ENCODE measurements at regions not wholly inside any gene's neighbourhood (a gene's known extent, or its start where the extent isn't known, plus 50 kb on each side); places are given as distances from the start of the nearest gene placed in this dataset.
"Not testable (repeated sequence)": the region's sequence is repeated elsewhere in the genome, so short reads cannot be mapped to it uniquely, and the experiment has no call there.

DNA sequence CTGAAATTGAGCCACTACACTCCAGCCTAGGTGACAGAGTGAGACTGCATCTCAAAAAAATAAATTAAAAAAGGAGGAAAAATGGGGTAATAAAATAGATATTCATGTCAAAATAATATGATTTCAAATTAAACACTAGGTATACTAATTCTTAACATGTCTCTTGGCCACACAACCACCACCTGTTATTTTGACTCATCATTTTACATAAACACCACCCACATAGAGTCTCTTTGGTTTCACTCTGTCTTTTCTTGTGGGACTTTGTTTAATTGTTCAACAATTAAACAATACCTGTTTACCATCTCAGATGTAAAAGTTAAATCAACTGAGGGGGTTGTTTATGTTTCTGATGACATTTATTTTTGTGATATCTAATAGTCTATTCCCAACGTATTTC is 476.8 kb upstream of the ADGRB3 start:
- no peak for DNase-seq (ENCODE audit: low spot score)

DNA sequence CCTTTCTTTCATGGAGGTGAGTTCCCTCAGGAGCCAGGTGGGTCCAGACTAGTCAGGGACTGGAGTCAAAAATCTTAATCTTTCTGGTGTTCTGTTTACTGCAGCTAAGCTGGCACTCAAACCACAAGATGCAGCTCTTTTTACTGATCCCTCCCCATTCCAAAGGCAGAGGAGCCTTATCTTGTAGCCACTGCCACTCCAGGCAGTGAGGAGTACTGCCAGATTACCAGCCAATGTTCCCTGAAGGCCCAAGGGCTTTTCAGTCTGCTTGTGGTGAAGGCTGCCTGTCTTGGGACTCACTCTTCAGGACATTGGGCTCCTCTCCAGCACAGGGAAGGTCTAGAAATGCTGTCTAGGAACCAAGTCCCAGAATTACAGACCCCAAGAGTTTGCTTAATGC is 490.4 kb upstream of the ADGRB3 start:
- DNase-seq (ENCODE audit: low spot score) = no peak

DNA sequence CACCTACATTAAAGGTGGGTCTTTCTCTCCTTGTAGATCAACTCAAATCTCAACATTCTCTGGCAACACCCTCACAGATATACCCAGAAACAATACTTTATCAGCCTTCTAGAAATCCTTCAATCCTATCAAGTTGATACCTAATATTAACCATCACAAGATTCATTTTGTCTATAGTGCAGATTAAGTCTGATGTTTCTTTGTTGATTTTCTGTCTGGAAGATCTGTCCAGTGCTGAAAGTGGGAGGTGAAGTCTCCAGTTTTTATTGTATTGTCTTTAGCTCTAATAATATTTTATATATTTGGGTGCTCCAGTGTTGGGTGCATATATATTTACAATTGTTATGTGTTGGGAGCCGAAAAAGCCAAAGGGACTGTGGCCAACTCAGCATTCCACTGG is 493.9 kb upstream of the ADGRB3 start:
- DNase-seq (ENCODE audit: low spot score) = no peak

DNA sequence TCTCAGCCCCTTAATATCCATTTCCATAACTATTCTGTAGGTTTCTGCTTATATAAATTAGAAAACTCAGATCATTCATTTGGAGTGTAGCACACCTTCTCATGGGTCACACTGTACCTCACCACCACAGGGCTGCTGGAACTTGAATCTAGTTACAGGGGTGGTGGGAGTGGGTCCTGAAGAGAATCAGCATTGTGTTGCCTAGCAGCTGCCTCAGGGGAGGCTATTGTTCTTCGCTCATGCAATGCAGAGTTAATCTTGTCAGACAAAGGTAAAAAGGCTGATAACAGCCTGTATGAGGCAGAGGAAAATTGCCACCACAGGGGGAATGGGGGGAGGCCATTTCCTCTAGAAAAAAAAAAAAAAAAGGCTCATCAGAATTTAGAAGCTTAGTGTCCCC is 496.0 kb upstream of the ADGRB3 start:
- DNase-seq (ENCODE audit: low spot score) = no peak

DNA sequence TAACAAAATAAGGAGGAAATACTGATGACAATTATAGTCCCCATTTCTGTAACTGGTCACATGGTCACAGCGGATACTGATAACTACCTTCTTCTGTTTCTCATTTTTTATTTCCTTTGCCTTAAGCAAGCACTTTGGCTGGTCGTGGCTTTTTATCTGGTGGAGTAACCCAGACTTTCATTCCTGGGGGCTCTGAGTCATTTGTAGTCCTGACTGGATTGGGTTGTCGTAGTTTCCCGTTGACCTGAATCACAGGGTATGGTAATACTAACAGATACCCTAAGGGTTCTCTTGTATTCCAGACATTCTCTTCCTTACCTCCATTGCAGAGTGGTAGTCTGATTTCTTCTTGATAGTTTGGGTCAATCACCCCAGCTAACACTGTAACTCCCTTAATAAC is 500.3 kb upstream of the ADGRB3 start:
- no peak for DNase-seq (ENCODE audit: low spot score)

DNA sequence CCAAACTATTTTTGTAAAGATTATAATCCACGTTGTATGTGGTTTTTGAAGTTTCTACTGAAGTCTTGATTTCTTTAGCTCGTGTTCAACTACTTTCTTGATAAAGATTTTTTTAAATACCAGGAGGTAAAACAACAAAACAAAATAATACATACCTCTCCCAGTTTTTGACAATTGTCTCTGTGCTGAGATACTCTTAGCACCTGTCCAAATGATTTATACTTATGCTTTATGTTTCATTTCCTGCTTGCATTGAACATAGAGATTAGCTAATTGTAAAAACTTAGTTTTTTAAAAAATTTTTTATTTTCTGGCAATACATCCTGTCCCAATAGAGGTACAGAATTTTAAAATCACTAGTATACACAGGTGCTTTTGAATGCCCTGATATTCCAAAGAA is 506.9 kb upstream of the ADGRB3 start:
- no peak for DNase-seq (ENCODE audit: low spot score)

DNA sequence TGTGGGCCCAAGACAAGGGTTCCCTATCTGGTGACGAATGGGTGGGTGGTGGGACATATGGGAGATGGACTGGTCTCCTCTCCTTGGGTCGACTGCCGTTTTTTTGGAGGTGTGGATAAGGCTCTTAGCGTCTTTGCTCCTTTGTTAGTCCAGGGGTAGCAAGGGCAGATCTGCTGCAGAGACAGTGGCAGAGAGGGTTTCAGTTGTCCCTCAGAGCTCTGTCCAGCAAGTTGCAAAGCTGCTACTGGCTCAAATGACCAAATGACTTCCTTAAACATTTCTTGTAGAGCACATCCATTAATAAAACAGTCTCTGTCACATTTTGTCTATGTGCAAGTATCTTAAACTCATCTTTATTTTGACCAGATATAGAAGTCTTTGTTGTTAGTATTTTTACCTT is 508.0 kb upstream of the ADGRB3 start:
- DNase-seq (ENCODE audit: low spot score) = no peak

DNA sequence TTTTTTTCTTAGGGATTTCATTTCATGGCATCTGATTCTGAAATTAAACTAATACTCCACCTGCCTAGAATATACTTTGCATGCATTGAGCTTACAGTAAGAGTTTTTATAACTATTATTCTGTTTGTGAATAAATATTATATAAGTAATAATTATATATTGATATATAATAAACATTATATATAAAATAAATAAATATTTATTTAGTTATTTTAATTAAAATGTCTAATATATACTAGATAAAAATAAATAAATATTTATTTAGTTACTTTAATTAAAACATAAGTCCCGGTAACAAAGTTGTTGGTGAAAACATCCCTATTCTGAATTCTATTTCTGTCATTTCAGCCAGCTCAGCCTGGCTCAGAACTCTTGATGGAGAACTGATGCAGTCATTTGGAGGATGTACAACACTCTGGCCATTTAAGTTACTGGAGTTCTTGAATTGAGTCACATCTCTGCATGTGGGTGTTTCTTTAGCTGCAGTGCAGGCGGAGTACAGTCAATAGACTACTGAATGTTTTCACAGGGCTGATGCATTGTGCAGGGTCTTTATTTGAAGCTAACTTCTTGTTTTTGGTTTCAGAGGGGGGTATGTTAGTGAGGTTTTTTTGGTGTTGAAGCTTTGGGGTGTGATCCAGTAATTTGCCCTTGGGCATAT is 508.9 kb upstream of the ADGRB3 start:
- no peak for DNase-seq (ENCODE audit: low spot score)

DNA sequence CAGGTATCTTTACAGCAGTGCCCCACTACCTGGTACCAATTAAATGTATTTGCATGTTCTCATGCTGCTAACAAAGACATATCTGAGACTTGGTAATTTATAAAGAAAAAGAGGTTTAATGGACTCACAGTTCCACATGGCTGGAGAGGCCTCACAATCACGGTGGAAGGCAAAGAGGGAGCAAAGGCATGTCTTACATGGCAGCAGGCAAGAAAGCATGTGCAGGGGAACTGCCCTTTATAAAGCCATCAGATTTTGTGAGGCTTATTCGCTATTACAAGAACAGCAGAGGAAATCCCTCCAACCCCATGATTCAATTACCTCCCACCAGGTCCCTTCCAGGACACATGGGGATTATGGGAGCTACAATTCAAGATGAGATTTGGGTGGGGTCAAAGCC is 512.1 kb upstream of the ADGRB3 start:
- not testable (repeated sequence) for DNase-seq (ENCODE audit: low spot score)

DNA sequence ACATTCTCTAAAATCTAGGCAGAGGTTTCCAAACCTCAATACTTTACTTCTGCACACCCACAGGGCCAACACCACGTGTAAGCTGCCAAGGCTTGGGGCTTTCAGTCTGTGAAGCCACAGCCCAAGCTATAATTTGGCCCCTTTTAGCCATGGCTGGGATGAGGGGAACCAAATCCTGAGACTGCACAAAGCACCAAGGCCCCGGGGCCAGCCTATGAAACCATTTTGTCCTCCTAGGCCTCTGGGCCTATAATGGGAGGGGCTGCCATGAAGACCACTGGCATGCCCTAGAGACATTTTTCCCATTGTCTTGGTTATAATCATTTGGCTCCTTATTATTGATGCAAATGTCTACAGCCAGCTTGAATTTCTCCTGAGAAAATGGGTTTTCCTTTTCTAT is 513.0 kb upstream of the ADGRB3 start:
- no peak for DNase-seq (ENCODE audit: low spot score)

DNA sequence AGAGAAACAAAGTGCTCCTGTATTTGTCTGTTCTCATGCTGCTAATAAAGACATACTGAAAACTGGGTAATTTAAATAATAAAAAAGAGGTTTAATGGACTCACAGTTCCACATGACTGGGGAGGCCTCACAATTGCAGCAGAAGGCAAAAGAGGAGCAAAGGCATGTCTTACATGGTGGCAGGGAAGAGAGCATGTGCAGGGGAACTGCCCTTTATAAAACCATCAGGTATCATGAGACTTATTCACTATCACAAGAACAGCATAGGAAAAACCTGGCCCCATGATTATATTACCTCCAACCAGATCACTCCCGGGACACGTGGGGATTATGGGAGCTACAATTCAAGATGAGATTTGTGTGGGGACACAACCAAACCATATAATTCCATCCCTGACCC is 514.1 kb upstream of the ADGRB3 start:
- not testable (repeated sequence) for DNase-seq (ENCODE audit: low spot score)

DNA sequence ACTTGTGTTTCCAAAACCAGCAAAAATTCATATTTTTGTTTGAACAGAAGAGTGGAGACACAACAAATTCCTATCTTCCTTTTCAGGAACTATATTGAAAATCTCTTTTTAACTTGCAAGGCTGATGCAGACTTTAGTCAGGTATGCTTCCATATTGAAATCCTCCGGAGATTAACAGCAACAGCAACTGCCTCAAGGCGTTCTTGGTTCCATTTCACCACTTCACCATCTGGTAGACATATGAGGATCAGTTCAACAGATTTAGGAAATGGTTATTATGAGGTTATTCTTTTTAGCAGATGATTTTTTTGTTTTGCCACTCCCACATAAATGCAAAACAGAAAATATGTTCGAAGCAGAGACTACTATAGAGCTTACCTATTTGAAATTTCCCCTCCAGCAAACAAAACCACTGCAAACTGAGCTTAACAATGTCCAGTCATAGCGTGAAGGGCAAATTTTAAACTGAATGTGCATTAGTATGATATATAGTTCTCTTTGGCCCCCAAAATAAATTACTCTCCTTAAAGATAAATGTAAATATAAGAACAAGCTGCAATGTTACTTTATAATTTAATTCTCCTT is 520.5 kb upstream of the ADGRB3 start:
- DNase-seq (ENCODE audit: low spot score) = no peak

DNA sequence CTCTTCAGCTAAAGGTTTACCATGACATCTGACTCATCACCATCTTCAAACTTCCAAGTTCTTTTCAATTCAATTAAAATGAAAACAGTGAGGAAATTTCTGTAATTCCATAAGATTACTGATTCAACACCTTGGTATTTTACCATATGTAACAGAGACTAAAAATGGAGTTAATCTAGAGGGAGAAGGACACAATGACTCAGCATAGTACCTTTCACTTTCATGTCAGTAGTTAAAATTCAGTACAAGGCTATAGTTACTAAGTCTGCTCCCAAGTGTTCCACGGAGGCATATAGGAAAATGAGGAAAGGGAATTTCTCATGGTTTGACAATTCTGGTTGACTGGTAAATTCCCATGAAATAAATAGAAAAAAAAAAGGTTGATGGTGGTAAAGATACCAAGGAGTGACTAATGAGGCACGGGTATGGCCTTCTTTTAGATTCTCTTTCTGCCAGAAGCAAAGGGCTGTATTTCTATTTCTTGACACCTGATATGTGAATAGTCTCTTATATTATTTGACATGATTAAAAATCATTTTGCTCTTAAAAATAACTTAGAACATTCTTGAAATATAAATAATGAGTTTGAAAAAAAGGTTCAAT is 526.7 kb upstream of the ADGRB3 start:
- DNase-seq (ENCODE audit: low spot score) = no peak

DNA sequence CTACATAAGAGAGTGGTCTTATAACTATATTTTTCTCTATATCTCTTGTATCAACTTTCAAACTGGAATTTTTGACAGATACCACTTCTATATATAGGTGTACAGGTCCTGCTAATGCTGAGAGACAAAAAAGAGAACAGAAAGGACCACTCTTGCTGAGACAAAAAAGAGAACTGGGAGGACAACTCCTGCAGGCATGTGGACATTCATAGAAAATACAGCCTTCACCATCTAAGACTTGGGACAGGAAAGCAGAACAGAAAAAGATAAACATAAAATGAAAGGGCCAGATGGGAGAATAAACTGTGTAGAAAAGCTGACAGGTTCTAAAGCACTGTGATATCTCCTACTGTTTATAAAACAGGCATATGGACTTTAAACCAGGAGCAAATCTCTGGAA is 541.0 kb upstream of the ADGRB3 start:
- no peak for DNase-seq (ENCODE audit: low spot score)

DNA sequence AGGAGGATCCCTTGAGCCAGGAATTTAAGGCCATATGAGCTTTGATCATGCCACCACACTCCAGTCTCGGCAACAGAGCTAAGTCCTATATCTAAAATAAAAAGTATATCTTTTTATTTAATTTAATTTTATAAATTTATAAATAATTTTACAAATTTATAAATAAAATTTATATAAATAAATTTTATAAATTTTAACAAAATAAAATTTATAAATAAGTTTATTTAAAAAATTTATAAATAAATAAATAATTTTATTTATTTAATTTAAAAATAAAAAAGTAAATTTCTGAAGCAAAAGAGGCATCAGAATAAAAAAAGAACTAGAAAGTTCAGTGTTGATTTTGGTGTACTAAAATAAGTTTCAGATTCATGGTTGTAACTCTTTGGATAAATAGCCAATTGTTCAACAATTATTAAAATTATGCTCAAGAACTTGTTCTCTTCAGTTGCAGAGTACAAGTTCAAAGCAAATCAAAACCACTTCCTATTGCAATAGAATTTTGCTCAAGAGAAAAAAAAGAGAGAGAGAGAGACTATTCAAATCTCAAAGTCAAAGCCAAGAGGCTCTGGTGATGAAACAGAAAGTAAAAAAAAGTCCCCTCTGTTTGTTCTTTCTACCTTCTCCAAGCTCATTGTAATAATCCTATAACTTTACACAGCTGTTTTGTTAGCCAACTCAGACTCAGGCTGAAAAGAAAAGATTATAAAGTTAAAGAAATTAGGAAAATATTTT is 547.5 kb upstream of the ADGRB3 start:
- no peak for DNase-seq (ENCODE audit: low spot score)

DNA sequence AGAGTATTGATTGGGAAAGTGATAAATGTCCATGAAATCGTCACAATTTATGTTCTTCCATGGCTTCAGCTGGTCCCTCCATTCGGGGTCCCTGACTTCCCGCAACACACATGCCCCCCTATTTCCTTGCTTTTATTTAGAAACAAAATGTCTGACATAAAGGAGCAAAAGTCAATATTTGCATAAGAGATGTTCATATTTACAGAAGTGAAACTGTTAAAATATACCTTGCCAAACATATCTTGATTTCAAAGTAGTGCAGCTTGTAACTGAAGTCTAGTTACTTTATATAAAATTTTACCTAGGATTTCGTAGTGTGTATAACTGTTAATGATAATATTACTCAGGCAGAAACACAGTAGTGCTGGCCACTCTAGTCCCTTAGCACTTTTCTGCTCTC is 548.9 kb upstream of the ADGRB3 start:
- no peak for DNase-seq (ENCODE audit: low spot score)

DNA sequence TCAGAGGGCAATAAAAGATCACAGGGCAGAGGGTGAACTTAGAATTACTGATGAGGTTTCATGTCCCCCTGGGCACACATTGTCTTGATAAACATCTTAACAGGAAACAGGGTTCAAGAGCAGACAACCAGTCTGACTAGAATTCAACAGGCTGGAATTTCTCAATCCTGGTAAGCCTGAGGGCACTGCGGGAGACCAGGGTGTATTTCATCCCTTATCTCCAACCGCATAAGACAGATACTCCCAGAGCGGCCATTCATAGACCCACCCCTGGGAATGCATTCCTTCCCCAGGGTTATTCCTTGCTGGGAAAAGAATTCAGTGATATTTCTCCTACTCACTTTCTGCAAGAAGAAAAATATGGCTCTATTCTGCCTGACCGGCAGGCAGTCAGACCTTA is 549.5 kb upstream of the ADGRB3 start:
- not testable (repeated sequence) for DNase-seq (ENCODE audit: low spot score)

DNA sequence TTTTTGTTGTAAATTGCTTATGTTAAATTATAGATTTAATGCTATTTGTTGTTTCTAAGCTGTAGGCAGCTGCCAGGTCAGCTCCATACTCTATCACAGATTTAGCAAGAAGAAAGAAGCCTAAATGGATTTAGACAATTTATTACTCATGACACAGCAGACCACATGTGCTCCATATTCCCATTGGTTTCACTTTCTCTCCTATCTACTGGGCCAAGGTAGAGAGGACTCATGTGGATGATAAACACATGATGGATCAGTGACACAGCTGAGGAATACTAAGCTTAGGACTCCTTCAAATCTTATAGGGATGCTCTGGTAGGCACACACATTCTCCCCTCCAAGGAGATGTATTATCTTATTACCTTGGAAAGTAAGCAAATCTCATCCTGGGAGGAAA is 553.0 kb upstream of the ADGRB3 start:
- DNase-seq (ENCODE audit: low spot score) = no peak

DNA sequence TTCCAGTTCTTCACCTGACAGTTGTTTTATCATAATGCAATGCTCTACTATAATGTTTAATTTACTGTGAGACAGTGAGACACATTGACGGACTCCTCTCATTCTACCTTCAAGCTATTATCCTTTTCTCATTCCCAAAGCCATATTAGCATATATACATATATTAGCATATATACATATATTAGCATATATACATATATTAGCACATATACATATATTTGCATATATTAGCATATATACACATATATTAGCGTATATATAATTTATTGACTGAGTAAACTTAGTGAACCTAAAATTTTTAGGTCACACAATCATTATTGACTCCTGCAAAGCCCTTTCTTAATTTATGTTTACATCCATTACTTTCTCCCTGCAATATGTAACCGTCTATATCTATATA is 555.0 kb upstream of the ADGRB3 start:
- no peak for DNase-seq (ENCODE audit: low spot score)

DNA sequence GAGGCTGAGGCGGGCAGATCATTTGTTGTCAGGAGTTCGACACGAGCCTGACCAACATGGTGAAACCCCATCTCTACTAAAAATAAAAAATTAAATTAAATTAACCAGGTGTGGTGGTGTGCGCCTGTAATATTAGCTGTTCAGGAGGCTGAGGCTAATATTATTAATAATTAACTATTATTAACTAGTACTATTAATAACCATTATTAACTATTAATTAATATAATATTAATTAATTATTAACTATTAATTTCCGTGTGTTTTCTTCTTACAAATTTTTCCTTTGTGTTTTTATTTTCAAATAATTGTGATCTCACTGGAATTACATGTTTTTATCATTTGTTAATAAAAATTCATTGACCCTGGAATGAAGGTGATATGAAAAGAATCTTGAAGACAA is 557.4 kb upstream of the ADGRB3 start:
- DNase-seq (ENCODE audit: low spot score) = no peak

DNA sequence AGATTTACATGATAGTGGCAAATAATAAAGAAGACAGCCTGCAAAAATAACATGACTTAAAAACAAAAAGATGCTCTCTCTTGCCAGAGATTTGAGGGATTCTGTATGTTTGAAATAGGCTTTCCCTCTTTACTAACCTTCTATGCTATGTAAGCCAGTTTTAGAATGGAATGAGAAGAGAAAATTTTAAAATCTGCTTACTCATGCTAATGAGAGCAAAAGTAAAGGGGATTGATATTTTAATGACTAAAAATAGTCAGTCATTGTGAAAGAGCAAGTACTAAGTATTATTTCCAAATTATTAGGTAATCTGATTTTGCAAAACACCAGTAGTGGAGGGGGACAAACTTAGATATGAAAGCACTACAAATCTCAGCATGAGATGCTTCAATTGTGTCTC is 563.3 kb upstream of the ADGRB3 start:
- no peak for DNase-seq (ENCODE audit: low spot score)

DNA sequence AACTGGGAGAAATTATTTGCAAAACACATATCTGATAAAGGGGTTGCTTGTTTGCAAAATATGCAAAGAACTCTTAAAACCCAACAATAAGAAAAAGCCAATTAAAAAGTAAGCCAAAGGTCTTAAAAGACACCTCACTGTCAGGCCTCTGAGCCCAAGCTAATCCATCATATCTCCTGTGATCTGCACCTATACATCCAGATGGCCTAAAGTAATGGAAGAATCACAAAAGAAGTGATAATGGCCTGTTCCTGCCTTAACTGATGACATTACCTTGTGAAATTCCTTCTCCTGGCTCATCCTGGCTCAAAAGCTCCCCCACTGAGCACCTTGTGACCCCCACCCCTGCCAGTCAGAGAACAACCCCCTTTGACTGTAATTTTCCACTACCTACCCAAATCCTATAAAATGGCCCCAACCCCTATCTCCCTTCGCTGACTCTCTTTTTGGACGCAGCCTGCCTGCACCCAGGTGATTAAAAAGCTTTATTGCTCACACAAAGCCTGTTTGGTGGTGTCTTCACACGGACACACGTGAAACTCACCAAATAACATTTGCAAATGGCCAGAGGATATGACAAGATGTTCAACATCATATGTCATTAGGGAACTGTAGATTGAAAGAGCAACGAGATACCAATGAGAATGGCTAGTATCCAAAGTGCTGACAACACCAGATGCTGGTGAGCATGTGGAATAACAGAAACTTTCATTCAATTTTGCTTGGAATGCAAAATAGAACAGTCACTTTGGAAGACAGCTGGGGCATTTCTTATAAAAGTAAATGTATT is 565.0 kb upstream of the ADGRB3 start:
- peak; percentile 2 for DNase-seq (ENCODE audit: low spot score)
